HG02973 (cell line): ENCODE measurements at regions not wholly inside any gene's neighbourhood (a gene's known extent, or its start where the extent isn't known, plus 50 kb on each side); places are given as distances from the start of the nearest gene placed in this dataset.

Source experiments
- ATAC-seq: cut with Tn5 transposase; IDR thresholded peaks from one replicate; pipeline ENCODE4 v1.9.1; 2021; ENCODE audit warnings: moderate library complexity; ENCODE audit not compliant: unreplicated experiment

GRCh38 chr6:40726853-40727252 lies 139.7 kb upstream of the LRFN2 start:
- no peak for ATAC-seq

- no peak for ATAC-seq
Measured at GRCh38 chr6:40725390-40725789, 138.2 kb upstream of the LRFN2 start.

- no peak for ATAC-seq
Measured at GRCh38 chr6:40724886-40725285, 137.7 kb upstream of the LRFN2 start.

- ATAC-seq, result no peak
Measured at GRCh38 chr6:40723967-40724366, 136.8 kb upstream of the LRFN2 start.

- ATAC-seq, result no peak
Measured at GRCh38 chr6:40722553-40723258, 135.5 kb upstream of the LRFN2 start.

GRCh38 chr6:40722091-40722490 lies 134.9 kb upstream of the LRFN2 start:
- no peak for ATAC-seq

GRCh38 chr6:40721271-40721952 lies 134.2 kb upstream of the LRFN2 start:
- no peak for ATAC-seq

- no peak for ATAC-seq
Measured at GRCh38 chr6:40720375-40720748, 133.2 kb upstream of the LRFN2 start.

- peak; percentile 53 for ATAC-seq
Measured at GRCh38 chr6:40719671-40720374, 132.7 kb upstream of the LRFN2 start.

- ATAC-seq, result no peak
Measured at GRCh38 chr6:40718401-40718800, 131.2 kb upstream of the LRFN2 start.

GRCh38 chr6:40717411-40718057 lies 130.4 kb upstream of the LRFN2 start:
- no peak for ATAC-seq

- ATAC-seq, result no peak
Measured at GRCh38 chr6:40715570-40716403, 128.6 kb upstream of the LRFN2 start.

GRCh38 chr6:40714576-40715564 lies 127.7 kb upstream of the LRFN2 start:
- ATAC-seq, result no peak

- ATAC-seq, result no peak
Measured at GRCh38 chr6:40714143-40714542, 127.0 kb upstream of the LRFN2 start.

GRCh38 chr6:40713002-40713719 lies 126.0 kb upstream of the LRFN2 start:
- no peak for ATAC-seq

- ATAC-seq, result no peak
Measured at GRCh38 chr6:40710626-40711330, 123.6 kb upstream of the LRFN2 start.

GRCh38 chr6:40708049-40708448 lies 120.9 kb upstream of the LRFN2 start:
- no peak for ATAC-seq

GRCh38 chr6:40706178-40706577 lies 119.0 kb upstream of the LRFN2 start:
- no peak for ATAC-seq
